ENCODE measurements at regions not wholly inside any gene's neighbourhood (a gene's known extent, or its start where the extent isn't known, plus 50 kb on each side); places are given as distances from the start of the nearest gene placed in this dataset.
"Not testable (repeated sequence)": the region's sequence is repeated elsewhere in the genome, so short reads cannot be mapped to it uniquely, and the experiment has no call there.

DNA sequence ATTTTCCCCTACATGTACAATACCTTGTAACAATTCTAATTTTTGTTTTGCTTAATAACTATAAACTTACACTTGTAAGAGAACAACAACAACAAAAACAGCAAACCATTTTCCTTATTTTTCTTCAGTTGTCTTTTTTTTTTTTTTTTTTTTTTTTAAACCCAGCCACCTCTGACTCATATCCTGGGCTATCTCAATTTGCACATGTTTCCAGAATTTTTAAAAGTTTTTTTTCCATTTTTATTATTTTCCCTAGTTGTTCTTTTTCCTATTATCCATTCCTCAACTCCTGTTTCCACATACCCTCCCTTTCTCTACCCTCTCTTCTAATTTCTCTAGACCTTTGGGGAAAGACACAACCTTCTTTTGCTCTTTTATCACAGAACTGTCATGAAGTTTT is 112.5 kb downstream of the EFEMP1 start:
- Histone ChIP-seq H3K27ac (peak overlapping the region in 4 of 21 experiments; percentile 16 to 59 (median 30)), H3K4me3 (no peak overlapping the region)

GRCh38 chr2:55810622-55811020 is 113.0 kb downstream of the EFEMP1 start:
- Histone ChIP-seq H3K27ac (peak overlapping the region in 3 of 21 experiments; percentile 12 to 37 (median 24)), H3K4me3 (no peak overlapping the region)

- Histone ChIP-seq H3K4me3 (no peak overlapping the region), H3K27ac (peak overlapping the region in 3 of 21 experiments; percentile 12 to 37 (median 24))
Measured at GRCh38 chr2:55809875-55810621, 113.5 kb downstream of the EFEMP1 start.

- no peak overlapping the region for H3K4me3 ChIP-seq
- no peak overlapping the region for H3K27ac ChIP-seq
Measured at GRCh38 chr2:55807900-55808299, 114.3 kb upstream of the PNPT1 start.

DNA sequence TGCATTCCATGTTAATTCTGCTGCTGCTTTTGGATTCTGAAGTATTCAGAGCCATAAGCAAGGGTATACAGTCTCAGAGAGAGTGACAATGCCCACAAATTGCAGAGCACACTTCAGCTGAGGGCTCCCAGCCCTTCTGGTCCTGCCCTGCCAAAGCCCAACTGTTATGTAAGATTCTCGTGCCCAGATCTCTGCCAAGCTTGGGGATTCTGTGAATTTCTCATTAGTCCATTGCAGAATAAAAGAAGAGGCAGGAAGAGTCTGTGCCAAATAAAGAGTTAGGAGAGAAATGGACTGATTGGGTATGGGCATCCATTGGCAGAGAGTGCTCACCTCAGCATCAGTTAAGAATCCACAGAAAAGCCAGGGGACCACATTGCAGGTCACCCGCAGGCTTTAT is 112.0 kb upstream of the PNPT1 start:
- no peak overlapping the region for H3K4me3 ChIP-seq
- H3K27ac ChIP-seq = peak overlapping the region in 1 of 21 experiments; percentile 32

- H3K4me3 ChIP-seq = no peak overlapping the region
- no peak overlapping the region for H3K27ac ChIP-seq
Measured at GRCh38 chr2:55804535-55804934, 110.9 kb upstream of the PNPT1 start.

DNA sequence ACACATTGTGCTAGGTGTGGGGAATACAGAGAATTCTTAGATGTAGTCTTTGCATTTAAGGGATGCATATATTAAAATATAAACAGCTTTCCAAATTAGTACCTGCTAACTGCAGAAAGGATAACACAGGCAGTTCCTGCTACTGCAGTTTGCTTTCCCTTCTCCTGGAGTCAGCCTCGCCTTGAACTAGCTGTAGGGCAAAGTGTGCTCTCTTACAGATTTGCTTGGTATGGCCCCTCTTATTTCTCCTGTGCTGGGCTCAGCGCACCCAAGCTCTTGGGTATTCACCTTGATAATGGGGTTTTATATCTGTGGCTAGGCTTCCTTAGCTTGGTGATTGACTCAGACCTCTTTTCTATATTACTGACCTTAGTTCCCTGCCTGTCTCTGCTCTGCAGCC is 108.4 kb upstream of the PNPT1 start:
- H3K4me3 ChIP-seq = no peak overlapping the region
- H3K27ac ChIP-seq = no peak overlapping the region

DNA sequence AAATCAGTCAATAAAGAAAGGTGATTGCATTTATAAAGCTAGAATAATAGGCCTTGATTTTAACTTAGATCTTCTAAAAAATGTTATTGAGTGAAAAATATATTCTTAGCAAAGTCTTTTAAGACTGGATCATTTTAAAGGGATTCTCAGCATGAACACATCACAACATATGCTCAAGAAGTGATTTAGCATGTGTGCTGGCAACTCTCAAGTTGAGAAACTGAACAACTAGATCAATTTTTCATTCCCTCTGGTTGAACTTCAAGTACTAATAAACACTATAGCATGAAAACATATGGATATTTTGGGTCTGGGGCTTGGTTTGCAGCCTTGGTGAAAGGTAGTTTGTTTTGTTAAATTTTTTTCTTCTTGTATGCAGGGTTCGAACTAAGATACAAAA is 107.8 kb upstream of the PNPT1 start:
- H3K27ac ChIP-seq = no peak overlapping the region
- H3K4me3 ChIP-seq = no peak overlapping the region

DNA sequence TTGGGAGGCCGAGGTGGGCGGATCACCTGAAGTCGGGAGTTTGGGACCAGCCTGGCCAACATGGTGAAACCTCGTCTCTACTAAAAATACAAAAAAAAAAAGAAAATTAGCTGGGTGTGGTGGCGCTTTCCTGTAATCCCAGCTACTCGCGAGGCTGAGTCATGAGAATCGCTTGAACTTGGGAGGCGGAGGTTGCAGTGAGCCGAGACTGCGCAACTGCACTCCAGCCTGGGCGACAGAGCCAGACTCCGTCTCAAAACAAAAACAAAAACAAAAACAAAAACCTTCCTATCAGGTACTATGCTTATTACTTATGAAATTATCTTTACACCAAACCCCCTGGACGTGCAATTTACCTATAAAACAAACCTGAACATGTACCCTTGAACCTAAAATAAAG is 106.0 kb upstream of the PNPT1 start:
- H3K27ac ChIP-seq, H3K4me3 ChIP-seq: not testable (repeated sequence)

DNA sequence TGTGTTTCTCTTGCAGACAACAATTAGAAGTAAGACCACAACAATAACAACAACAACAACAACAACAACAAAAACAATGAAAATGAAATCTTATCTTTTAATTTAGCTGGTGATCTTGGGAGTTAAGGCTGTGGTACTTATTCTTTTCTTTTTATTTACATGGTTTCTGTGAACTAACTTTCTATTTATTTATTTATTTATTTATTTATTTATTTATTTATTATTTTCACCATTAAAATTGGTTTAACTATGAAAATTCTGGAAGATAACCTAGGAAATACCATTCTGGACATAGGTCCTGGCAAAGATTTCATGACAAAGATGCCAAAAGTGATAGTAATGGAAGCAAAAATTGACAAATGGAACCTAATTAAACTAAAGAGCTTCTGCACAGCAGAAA is 102.5 kb upstream of the PNPT1 start:
- no peak overlapping the region for H3K27ac ChIP-seq
- no peak overlapping the region for H3K4me3 ChIP-seq

DNA sequence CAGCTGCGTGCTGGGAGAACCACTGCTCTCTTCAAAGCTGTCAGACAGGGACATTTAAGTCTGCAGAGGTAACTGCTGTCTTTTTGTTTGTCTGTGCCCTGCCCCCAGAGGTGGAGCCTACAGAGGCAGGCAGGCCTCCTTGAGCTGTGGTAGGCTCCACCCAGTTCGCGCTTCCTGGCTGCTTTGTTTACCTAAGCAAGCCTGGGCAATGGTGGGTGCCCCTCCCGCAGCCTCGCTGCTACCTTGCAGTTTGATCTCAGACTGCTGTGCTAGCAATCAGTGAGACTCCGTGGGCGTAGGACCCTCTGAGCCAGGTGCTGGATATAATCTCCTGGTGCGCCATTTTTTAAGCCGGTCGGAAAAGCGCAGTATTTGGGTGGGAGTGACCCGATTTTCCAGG is 100.0 kb upstream of the PNPT1 start:
- not testable (repeated sequence) for H3K27ac ChIP-seq

GRCh38 chr2:55786280-55786679 is 92.6 kb upstream of the PNPT1 start:
- H3K4me3 ChIP-seq = no peak overlapping the region
- no peak overlapping the region for H3K27ac ChIP-seq

More for the DNA sequence above, 100.0 kb upstream of the PNPT1 start:
- H3K4me3 ChIP-seq = not testable (repeated sequence)

DNA sequence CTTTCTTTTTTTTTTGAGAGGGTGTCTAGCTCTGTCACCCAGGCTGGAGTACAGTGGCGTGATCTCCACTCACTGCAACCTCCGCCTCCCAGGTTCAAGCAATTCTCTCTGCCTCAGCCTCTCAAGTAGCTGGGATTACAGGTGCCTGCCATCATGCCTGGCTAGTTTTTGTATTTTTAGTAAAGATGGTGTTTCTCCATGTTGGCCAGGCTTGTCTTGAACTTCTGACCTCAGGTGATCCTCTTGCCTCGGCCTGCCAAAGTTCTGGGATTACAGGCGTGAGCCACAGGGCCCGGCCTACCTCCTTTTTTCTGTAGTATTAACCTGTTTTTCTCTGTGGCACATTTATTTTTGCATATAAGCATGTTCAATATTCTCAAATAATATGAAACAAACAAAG is 90.1 kb upstream of the PNPT1 start:
- not testable (repeated sequence) for H3K4me3 ChIP-seq, H3K27ac ChIP-seq

- no peak overlapping the region for H3K27ac ChIP-seq
Measured at GRCh38 chr2:55782528-55783173, 89.0 kb upstream of the PNPT1 start.

DNA sequence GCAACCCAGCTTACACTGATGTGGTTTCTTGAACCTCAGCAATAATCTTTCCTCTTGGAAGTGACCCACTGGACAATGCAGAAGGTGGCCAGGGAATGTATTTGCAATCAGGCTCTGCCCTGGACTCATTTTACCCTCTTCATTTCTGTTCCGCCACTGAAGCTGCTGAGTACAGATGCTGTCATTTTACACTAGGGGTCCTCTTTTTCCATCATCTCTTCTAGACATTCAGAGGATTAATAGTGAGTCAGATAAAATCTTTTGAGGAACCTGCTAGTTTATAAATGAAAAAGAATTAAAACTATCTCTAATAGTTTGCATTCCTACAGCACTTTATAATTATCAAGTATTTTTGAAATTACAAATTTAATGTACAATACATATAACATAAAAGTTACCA is 87.9 kb upstream of the PNPT1 start:
- H3K27ac ChIP-seq = no peak overlapping the region
- H3K4me3 ChIP-seq = no peak overlapping the region

More at GRCh38 chr2:55782528-55783173, 89.0 kb upstream of the PNPT1 start:
- no peak overlapping the region for H3K4me3 ChIP-seq

- H3K27ac ChIP-seq = peak overlapping the region in 1 of 21 experiments; percentile 27
- no peak overlapping the region for H3K4me3 ChIP-seq
Measured at GRCh38 chr2:55780697-55781096, 87.1 kb upstream of the PNPT1 start.

DNA sequence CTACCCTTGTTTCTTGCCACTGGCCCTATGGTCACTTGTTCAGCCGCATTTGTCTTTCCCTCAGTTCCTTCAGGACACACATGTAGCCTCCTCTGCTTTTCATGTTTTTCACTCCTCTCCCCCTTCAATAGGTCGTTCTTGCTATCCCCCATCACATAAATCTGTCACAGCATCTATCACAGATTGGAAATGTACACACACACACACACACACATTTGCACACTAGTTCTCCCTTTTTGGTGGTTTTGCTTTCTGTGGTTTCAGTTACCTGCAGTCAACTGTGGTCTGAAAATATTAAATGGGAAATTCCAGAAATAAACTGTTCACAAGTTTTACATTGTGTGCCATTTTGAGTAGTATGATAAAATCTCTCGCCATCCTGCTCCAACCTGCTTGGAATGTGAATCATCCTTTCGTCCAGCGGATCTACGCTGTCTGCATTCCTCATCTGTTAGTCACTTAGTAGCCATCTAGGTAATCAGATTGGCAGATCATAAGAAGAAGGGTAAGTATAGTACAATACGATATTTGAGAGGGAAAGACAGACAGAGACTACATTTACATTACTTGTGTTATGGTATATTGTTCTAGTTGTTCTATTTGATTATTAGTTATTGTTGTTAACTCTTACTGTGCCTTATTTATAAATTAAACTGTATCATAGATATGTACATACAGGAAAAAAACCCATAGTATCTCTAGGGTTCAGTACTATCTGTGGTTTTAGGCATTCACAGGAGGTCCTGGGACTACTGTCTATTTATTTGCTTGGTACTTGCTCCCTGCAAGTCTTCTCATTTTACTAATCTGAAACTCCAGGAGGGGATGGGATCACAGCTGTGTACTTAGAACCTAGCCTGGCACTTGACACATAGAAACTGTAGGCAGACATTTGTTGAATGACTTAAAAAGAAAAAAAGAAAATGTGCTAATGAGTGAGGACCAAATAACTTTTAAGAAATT is 86.1 kb upstream of the PNPT1 start:
- Histone ChIP-seq H3K4me3 (no peak overlapping the region), H3K27ac (peak overlapping the region in 1 of 21 experiments; percentile 42)

GRCh38 chr2:55776966-55777365 is 83.3 kb upstream of the PNPT1 start:
- H3K27ac ChIP-seq = no peak overlapping the region

GRCh38 chr2:55776479-55776878 is 82.8 kb upstream of the PNPT1 start:
- Histone ChIP-seq H3K27ac (no peak overlapping the region), H3K4me3 (no peak overlapping the region)

More at GRCh38 chr2:55776966-55777365, 83.3 kb upstream of the PNPT1 start:
- no peak overlapping the region for H3K4me3 ChIP-seq

- no peak overlapping the region for H3K4me3 ChIP-seq
Measured at GRCh38 chr2:55775828-55776227, 82.2 kb upstream of the PNPT1 start.

More at GRCh38 chr2:55775828-55776227, 82.2 kb upstream of the PNPT1 start:
- no peak overlapping the region for H3K27ac ChIP-seq

Data from skin epidermis (tissue), 12 donors.